Hepatocyte (in vitro differentiated cells): ENCODE measurements at regions not wholly inside any gene's neighbourhood (a gene's known extent, or its start where the extent isn't known, plus 50 kb on each side); places are given as distances from the start of the nearest gene placed in this dataset.

ENCODE experiments used
- DNase-seq: peaks from one replicate; pipeline ENCODE4 v3.0.0-alpha.2; 2016; ENCODE audit warnings: low spot score
- H2AFZ ChIP-seq: fragments of 200-600 bp; sonication (generic); 2 replicates; pipeline ENCODE4 v1.6.0; 2016; ENCODE audit warnings: antibody characterized with exemption, mild to moderate bottlenecking
- H3K27ac ChIP-seq: fragments of 200-600 bp; sonication (generic); 2 replicates; pipeline ENCODE4 v1.5.1; 2016; ENCODE audit warnings: mild to moderate bottlenecking
- H3K27me3 ChIP-seq: fragments of 200-600 bp; sonication (generic); 2 replicates; pipeline ENCODE4 v1.6.1; 2016
- H3K36me3 ChIP-seq: fragments of 200-600 bp; sonication (generic); replicated peaks from 2 replicates; pipeline ENCODE4 v1.5.1; 2016; ENCODE audit warnings: low read depth; ENCODE audit not compliant: insufficient read depth
- H3K4me1 ChIP-seq: fragments of 200-600 bp; sonication (generic); 2 replicates; pipeline ENCODE4 v1.5.1; 2016; ENCODE audit warnings: mild to moderate bottlenecking, moderate library complexity; ENCODE audit not compliant: insufficient read depth
- H3K4me2 ChIP-seq: fragments of 200-600 bp; sonication (generic); 2 replicates; pipeline ENCODE4 v1.6.0; 2016
- H3K4me3 ChIP-seq: fragments of 200-600 bp; sonication (generic); 2 replicates; pipeline ENCODE4 v1.5.1; 2016; ENCODE audit warnings: mild to moderate bottlenecking
- H3K79me2 ChIP-seq: fragments of 200-600 bp; sonication (generic); 2 replicates; pipeline ENCODE4 v1.6.0; 2017; ENCODE audit warnings: mild to moderate bottlenecking
- H3K9me2 ChIP-seq: fragments of 200-600 bp; sonication (generic); replicated peaks from 2 replicates; pipeline ENCODE4 v1.6.0; 2017; ENCODE audit warnings: mild to moderate bottlenecking; ENCODE audit not compliant: insufficient read depth
- H3K9me3 ChIP-seq: fragments of 200-600 bp; sonication (generic); 2 replicates; pipeline ENCODE4 v1.5.1; 2016; ENCODE audit warnings: low read depth, mild to moderate bottlenecking
- H4K20me1 ChIP-seq: fragments of 200-600 bp; sonication (generic); 2 replicates; pipeline ENCODE4 v1.6.0; 2016; ENCODE audit warnings: mild to moderate bottlenecking; ENCODE audit not compliant: insufficient read depth, poor library complexity, severe bottlenecking
- CTCF ChIP-seq: fragments of 200-600 bp; sonication (generic); IDR thresholded peaks from 2 replicates; pipeline ENCODE4 v1.5.1; 2016; ENCODE audit warnings: antibody characterized with exemption, mild to moderate bottlenecking; ENCODE audit not compliant: poor library complexity
- EZH2 ChIP-seq: fragments of 200-600 bp; sonication (generic); IDR thresholded peaks from 2 replicates; pipeline ENCODE4 v1.6.1; 2016; ENCODE audit warnings: antibody characterized with exemption, mild to moderate bottlenecking, borderline replicate concordance
- EZH2phosphoT487 ChIP-seq: fragments of 200-600 bp; sonication (generic); IDR thresholded peaks from one replicate; pipeline ENCODE4 v1.6.1; 2018; ENCODE audit warnings: antibody characterized with exemption, mild to moderate bottlenecking, low read depth, moderate library complexity; ENCODE audit not compliant: unreplicated experiment, severe bottlenecking
- WGBS: methylation state at CpG from one replicate; pipeline ENCODE4 v1.1.6; 2016; ENCODE audit warnings: low lambda C conversion rate; ENCODE audit errors: missing lambda C conversion rate; 5-methylcytosine and 5-hydroxymethylcytosine counted together

DNA sequence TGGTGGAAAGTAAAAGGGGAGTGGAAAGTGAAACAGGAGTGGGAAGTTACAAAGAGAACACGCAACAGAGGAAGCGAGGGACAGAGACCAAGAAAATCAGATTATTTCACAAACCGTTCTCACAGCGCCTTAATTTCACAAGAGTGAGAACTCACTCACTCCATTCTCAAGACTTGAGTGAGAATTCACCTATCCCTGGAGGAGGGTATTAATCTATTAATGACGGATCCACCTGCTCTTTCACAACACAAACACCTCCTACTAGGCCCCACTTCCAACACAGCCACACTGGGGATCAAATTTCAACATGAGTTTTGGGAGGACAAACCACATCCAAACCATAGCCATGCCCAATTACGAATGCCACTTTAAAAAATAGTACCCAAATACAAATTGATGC is 297.6 kb downstream of the GPAM start:
- DNase-seq, result no peak
- no peaks in the 10 kb centered on the region for H3K36me3 ChIP-seq
- H3K27ac ChIP-seq, result no peak overlapping the region
- 94% methylated on average over 6 of the region's 6 CpGs for WGBS
- H3K27me3 ChIP-seq, result no peaks in the 10 kb centered on the region
- H4K20me1 ChIP-seq, result no peaks in the 10 kb centered on the region
- no peak overlapping the region for H2AFZ ChIP-seq
- H3K4me2 ChIP-seq, result no peak overlapping the region
- no peaks in the 10 kb centered on the region for H3K9me2 ChIP-seq
- H3K4me3 ChIP-seq, result no peak overlapping the region
- TF ChIP-seq EZH2phosphoT487, result no peak
- TF ChIP-seq EZH2, result no peak
- TF ChIP-seq CTCF, result no peak
- H3K79me2 ChIP-seq, result no peaks in the 10 kb centered on the region
- no peaks in the 10 kb centered on the region for H3K9me3 ChIP-seq
- H3K4me1 ChIP-seq, result no peaks in the 10 kb centered on the region

DNA sequence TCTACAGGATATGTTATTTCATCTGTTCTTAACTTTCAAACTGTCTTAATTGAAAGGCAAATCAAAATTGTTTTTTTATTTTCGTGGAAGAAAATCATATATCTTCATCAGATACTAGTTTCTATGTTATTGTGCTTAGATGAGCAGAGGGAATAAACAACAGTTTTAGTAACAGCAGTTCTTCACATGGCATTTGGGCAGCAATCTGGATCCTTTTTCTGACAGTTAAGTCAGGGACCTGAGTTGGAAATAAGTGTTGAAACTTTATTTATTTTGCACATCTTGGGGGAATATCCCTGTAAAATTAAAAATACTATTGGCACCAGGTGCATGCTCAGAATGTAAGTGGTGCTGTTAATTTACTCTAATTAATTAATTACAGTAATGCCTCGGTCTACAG is 296.3 kb downstream of the GPAM start:
- WGBS, result 78% methylated on average over 2 of the region's 2 CpGs
- DNase-seq, result no peak
- no peak overlapping the region for H3K4me2 ChIP-seq
- H3K9me3 ChIP-seq, result no peaks in the 10 kb centered on the region
- H3K4me1 ChIP-seq, result no peaks in the 10 kb centered on the region
- H3K9me2 ChIP-seq, result no peaks in the 10 kb centered on the region
- no peaks in the 10 kb centered on the region for H4K20me1 ChIP-seq
- TF ChIP-seq EZH2, result no peak
- no peak for TF ChIP-seq CTCF
- no peak for TF ChIP-seq EZH2phosphoT487
- H3K27ac ChIP-seq, result no peak overlapping the region
- H3K27me3 ChIP-seq, result no peaks in the 10 kb centered on the region
- H3K79me2 ChIP-seq, result no peaks in the 10 kb centered on the region
- no peaks in the 10 kb centered on the region for H3K36me3 ChIP-seq
- no peak overlapping the region for H3K4me3 ChIP-seq
- no peak overlapping the region for H2AFZ ChIP-seq

DNA sequence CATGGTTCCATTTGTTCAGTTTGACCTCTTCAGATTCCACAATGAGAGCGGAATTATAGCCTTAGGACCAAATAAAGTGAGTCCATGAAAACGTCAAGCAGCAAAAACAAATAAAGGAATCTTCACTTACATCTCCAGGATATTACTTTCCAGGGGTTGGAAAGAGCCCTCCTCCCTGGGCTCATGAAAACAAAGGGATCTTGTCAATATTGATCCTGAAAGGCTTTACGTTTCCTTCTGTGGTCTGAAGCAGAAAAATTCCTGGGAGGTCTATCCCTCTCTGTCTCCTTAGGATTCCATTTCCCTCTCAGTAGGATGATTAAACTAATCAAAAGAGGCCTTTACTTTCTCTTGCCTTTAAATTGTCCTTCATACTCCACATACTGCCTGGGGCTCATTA is 293.5 kb downstream of the GPAM start:
- H3K27ac ChIP-seq, result no peak overlapping the region
- no peak overlapping the region for H3K4me2 ChIP-seq
- WGBS, result 46% methylated on average over 3 of the region's 3 CpGs
- no peaks in the 10 kb centered on the region for H3K36me3 ChIP-seq
- no peaks in the 10 kb centered on the region for H4K20me1 ChIP-seq
- H3K4me3 ChIP-seq, result no peak overlapping the region
- DNase-seq, result no peak
- H3K27me3 ChIP-seq, result no peaks in the 10 kb centered on the region
- H3K9me3 ChIP-seq, result no peaks in the 10 kb centered on the region
- H3K9me2 ChIP-seq, result no peaks in the 10 kb centered on the region
- H3K4me1 ChIP-seq, result no peaks in the 10 kb centered on the region
- no peak for TF ChIP-seq EZH2phosphoT487
- TF ChIP-seq EZH2, result no peak
- no peak for TF ChIP-seq CTCF
- no peak overlapping the region for H2AFZ ChIP-seq
- no peaks in the 10 kb centered on the region for H3K79me2 ChIP-seq

DNA sequence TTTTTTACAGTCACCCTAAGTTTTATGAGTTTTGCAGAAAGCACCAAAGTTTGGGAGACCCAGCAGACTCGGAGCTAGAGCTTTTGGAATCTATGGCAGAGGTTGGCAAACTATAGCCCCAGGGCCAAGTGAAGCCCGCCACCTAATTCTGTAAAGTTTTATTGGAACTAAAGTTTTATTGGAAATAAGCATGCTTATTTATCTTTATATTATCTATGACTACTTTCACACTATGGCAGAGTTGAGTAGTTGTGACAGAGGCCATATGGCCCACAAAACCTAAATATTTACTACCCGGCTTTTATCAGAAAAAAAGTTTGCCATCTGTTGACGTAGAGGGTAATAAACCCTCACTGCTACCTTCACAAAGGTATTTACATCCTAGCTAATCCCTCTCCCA is 267.6 kb downstream of the GPAM start:
- Histone ChIP-seq H3K4me1 (no peaks in the 10 kb centered on the region), H3K4me3 (no peak overlapping the region), H3K9me3 (no peaks in the 10 kb centered on the region), H4K20me1 (no peaks in the 10 kb centered on the region), H3K4me2 (no peak overlapping the region), H2AFZ (no peak overlapping the region), H3K9me2 (no peaks in the 10 kb centered on the region), H3K27me3 (no peaks in the 10 kb centered on the region), H3K27ac (no peak overlapping the region), H3K79me2 (no peaks in the 10 kb centered on the region), H3K36me3 (no peaks in the 10 kb centered on the region)
- no peak for DNase-seq
- no peak for TF ChIP-seq EZH2phosphoT487
- no peak for TF ChIP-seq EZH2
- TF ChIP-seq CTCF, result no peak
- WGBS, result 28% methylated on average over 4 of the region's 4 CpGs
